ENCODE measurements at regions not wholly inside any gene's neighbourhood (a gene's known extent, or its start where the extent isn't known, plus 50 kb on each side); places are given as distances from the start of the nearest gene placed in this dataset.

DNA sequence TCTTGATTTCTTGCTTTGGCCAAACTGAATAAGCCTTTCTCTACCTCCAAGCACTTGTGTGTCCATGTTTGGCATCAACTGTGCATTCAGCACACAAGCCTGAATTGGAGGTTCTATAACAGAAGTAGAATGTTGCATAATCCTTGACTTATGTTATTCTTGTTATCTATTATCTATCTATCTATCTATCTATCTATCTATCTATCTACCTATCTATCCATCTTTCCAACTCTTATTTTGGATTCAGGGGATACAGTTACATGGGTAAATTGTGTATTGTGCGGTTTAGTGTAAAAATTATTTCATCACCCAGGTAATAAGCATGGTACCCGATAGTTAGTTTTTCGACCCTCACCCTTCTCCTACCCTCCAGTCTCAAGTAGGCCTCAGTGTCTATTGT, 319.6 kb downstream of the PTH2R start:
- TF ChIP-seq, protein P1, sequence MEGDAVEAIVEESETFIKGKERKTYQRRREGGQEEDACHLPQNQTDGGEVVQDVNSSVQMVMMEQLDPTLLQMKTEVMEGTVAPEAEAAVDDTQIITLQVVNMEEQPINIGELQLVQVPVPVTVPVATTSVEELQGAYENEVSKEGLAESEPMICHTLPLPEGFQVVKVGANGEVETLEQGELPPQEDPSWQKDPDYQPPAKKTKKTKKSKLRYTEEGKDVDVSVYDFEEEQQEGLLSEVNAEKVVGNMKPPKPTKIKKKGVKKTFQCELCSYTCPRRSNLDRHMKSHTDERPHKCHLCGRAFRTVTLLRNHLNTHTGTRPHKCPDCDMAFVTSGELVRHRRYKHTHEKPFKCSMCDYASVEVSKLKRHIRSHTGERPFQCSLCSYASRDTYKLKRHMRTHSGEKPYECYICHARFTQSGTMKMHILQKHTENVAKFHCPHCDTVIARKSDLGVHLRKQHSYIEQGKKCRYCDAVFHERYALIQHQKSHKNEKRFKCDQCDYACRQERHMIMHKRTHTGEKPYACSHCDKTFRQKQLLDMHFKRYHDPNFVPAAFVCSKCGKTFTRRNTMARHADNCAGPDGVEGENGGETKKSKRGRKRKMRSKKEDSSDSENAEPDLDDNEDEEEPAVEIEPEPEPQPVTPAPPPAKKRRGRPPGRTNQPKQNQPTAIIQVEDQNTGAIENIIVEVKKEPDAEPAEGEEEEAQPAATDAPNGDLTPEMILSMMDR (IDR thresholded peaks at IDR 0.05), result no peak
- no peak for TF ChIP-seq POLR2A (IDR thresholded peaks at IDR 0.05)
